KMS-11 (cell line): ENCODE measurements at regions not wholly inside any gene's neighbourhood (a gene's known extent, or its start where the extent isn't known, plus 50 kb on each side); places are given as distances from the start of the nearest gene placed in this dataset.
A peak's percentile ranks its signal among the peaks of the same experiment; 100 is the strongest.

ENCODE experiments used
- H2AFZ ChIP-seq: fragments of 200-600 bp; sonication (generic); 2 replicates; pipeline ENCODE4 v1.6.1; 2016; ENCODE audit warnings: antibody characterized with exemption, mixed run types, low read depth
- H3K27ac ChIP-seq: fragments of 200-600 bp; sonication (generic); 2 replicates; pipeline ENCODE4 v1.6.1; 2016; ENCODE audit warnings: mild to moderate bottlenecking, mixed run types
- H3K27me3 ChIP-seq: fragments of 200-600 bp; sonication (generic); 2 replicates; pipeline ENCODE4 v1.6.1; 2017; ENCODE audit warnings: mild to moderate bottlenecking, low read depth, mixed run types, moderate library complexity; ENCODE audit not compliant: insufficient read depth
- H3K36me3 ChIP-seq: fragments of 200-600 bp; sonication (generic); 2 replicates; pipeline ENCODE4 v1.6.1; 2017; ENCODE audit warnings: mild to moderate bottlenecking, mixed run types; ENCODE audit not compliant: insufficient read depth
- H3K4me1 ChIP-seq: fragments of 200-600 bp; sonication (generic); 2 replicates; pipeline ENCODE4 v1.6.1; 2016; ENCODE audit warnings: mild to moderate bottlenecking, low read depth, mixed run types; ENCODE audit not compliant: poor library complexity, severe bottlenecking
- H3K4me2 ChIP-seq: fragments of 200-600 bp; sonication (generic); 2 replicates; pipeline ENCODE4 v1.7.0; 2016; ENCODE audit warnings: mild to moderate bottlenecking, mixed run types
- H3K4me3 ChIP-seq: fragments of 200-600 bp; sonication (generic); IDR thresholded peaks from 2 replicates; pipeline ENCODE4 v1.6.1; 2017; ENCODE audit warnings: low read depth, low read length, mixed read lengths; ENCODE audit not compliant: insufficient read depth
- H3K79me2 ChIP-seq: fragments of 200-600 bp; sonication (generic); 2 replicates; pipeline ENCODE4 v1.6.1; 2016; ENCODE audit warnings: low read depth, mixed run types; ENCODE audit not compliant: insufficient read depth
- H3K9ac ChIP-seq: fragments of 200-600 bp; sonication (generic); 2 replicates; pipeline ENCODE4 v1.6.1; 2016; ENCODE audit warnings: mild to moderate bottlenecking, mixed run types
- H4K20me1 ChIP-seq: fragments of 200-600 bp; sonication (generic); 2 replicates; pipeline ENCODE4 v1.6.1; 2016; ENCODE audit warnings: mild to moderate bottlenecking, mixed run types; ENCODE audit not compliant: insufficient read depth
- CTCF ChIP-seq: fragments of 200-600 bp; sonication (generic); conservative IDR thresholded peaks from 2 replicates; pipeline ENCODE4 v1.6.1; 2017; ENCODE audit warnings: low read depth, mild to moderate bottlenecking, antibody characterized with exemption, low read length, moderate library complexity, mixed read lengths

DNA sequence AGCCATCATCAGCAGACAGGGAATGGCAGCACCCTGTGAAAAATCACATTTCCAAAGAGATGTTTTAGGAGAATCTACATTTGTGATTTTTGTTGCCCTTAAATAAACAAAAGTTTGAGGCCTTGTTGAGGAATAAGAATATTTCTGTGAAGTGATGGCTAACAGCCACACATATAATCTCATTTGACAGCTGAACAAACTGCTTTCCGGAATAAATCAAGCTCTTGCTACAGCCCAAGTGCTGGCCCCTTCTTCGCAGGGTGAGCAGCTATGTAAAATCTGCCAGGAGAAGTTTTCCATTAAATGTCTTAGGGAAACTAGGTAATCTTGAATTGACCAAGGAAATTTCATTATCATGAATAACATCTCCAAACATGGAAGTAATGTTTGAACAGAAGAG is 106.4 kb upstream of the GPM6B start:
- no peak for TF ChIP-seq CTCF
- Histone ChIP-seq H3K36me3 (no peaks in the 10 kb centered on the region), H3K79me2 (no peaks in the 10 kb centered on the region), H2AFZ (no peak overlapping the region), H3K4me1 (no peaks in the 10 kb centered on the region), H4K20me1 (no peaks in the 10 kb centered on the region), H3K27ac (no peak overlapping the region), H3K27me3 (no peaks in the 10 kb centered on the region), H3K9ac (no peak overlapping the region), H3K4me3 (no peak overlapping the region), H3K4me2 (no peak overlapping the region)

GRCh38 chrX:13917507-13917906 is 100.6 kb upstream of the GPM6B start:
- Histone ChIP-seq H3K4me3 (no peak overlapping the region), H3K27me3 (no peaks in the 10 kb centered on the region), H3K36me3 (no peaks in the 10 kb centered on the region), H4K20me1 (no peaks in the 10 kb centered on the region), H3K4me2 (no peak overlapping the region), H3K4me1 (no peaks in the 10 kb centered on the region), H3K27ac (no peak overlapping the region), H3K9ac (no peak overlapping the region), H3K79me2 (no peaks in the 10 kb centered on the region), H2AFZ (no peak overlapping the region)
- TF ChIP-seq CTCF = no peak

DNA sequence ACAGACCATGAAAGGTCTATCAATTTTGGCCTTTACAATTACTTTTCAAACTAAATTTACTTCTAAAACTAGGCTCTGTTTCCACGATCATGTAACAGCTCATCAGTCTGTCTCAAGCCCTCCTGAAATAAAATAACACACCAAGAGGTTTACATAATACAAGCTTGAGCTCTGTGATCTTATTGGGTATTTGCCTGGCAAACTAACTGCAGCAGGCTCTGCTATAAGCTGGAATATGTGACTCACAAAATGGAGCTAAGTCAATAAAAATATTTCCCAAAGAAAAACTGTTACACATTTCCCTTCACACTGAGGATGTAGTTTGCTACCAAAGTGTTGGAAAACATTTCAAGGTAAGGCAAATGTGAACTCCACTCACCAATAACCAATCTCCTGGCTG is 94.7 kb upstream of the GPM6B start:
- Histone ChIP-seq H2AFZ (no peak overlapping the region), H3K36me3 (no peaks in the 10 kb centered on the region), H3K79me2 (no peaks in the 10 kb centered on the region), H3K9ac (no peak overlapping the region), H3K27me3 (no peaks in the 10 kb centered on the region), H3K4me3 (no peak overlapping the region), H3K4me2 (no peak overlapping the region), H4K20me1 (no peaks in the 10 kb centered on the region), H3K4me1 (peaks cover 5% of the 10 kb centered on the region), H3K27ac (no peak overlapping the region)
- TF ChIP-seq CTCF = no peak

- peak overlapping the region; percentile 24; the same call in 1 of the 2 replicates for H3K4me2 ChIP-seq
- no peaks in the 10 kb centered on the region for H3K36me3 ChIP-seq
- H3K9ac ChIP-seq = no peak overlapping the region
- peaks cover 21% of the 10 kb centered on the region for H3K4me1 ChIP-seq
- H3K27me3 ChIP-seq = no peaks in the 10 kb centered on the region
- peak overlapping the region; percentile 7; the same call in 1 of the 2 replicates for H3K27ac ChIP-seq
- H3K4me3 ChIP-seq = no peak overlapping the region
- no peaks in the 10 kb centered on the region for H4K20me1 ChIP-seq
- no peak overlapping the region for H2AFZ ChIP-seq
- H3K79me2 ChIP-seq = no peaks in the 10 kb centered on the region
- no peak for TF ChIP-seq CTCF
Observed at GRCh38 chrX:13906093-13906492, 89.2 kb upstream of the GPM6B start.
